Endothelial cell (in vitro differentiated cells): ENCODE measurements at regions not wholly inside any gene's neighbourhood (a gene's known extent, or its start where the extent isn't known, plus 50 kb on each side); places are given as distances from the start of the nearest gene placed in this dataset.

Source experiments
- DNase-seq: peaks from one replicate; pipeline ENCODE4 v3.0.0; 2021; ENCODE audit warnings: low spot score
- H3K27ac Mint-ChIP-seq: one replicate; pipeline ENCODE4 v1.8.0; 2021; ENCODE audit warnings: mixed read lengths, inconsistent platforms; ENCODE audit not compliant: unreplicated experiment
- H3K27me3 Mint-ChIP-seq: one replicate; pipeline ENCODE4 v1.8.0; 2021; ENCODE audit warnings: mild to moderate bottlenecking, moderate library complexity, mixed read lengths, inconsistent platforms; ENCODE audit not compliant: unreplicated experiment
- H3K36me3 Mint-ChIP-seq: one replicate; pipeline ENCODE4 v1.8.0; 2021; ENCODE audit warnings: mild to moderate bottlenecking, low read depth, mixed read lengths, inconsistent platforms; ENCODE audit not compliant: unreplicated experiment
- H3K4me1 Mint-ChIP-seq: one replicate; pipeline ENCODE4 v1.8.0; 2021; ENCODE audit warnings: mild to moderate bottlenecking, mixed read lengths, inconsistent platforms; ENCODE audit not compliant: unreplicated experiment
- H3K4me3 Mint-ChIP-seq: one replicate; pipeline ENCODE4 v1.8.0; 2021; ENCODE audit warnings: mild to moderate bottlenecking, mixed read lengths, inconsistent platforms; ENCODE audit not compliant: unreplicated experiment
- H3K9me3 Mint-ChIP-seq: one replicate; pipeline ENCODE4 v1.8.0; 2021; ENCODE audit warnings: mixed read lengths, inconsistent platforms; ENCODE audit not compliant: unreplicated experiment
- CTCF ChIP-seq: fragments of 200-600 bp; sonication (generic); IDR thresholded peaks from one replicate; pipeline ENCODE4 v1.5.0; 2021; ENCODE audit warnings: antibody characterized with exemption; ENCODE audit not compliant: unreplicated experiment

- no peak for DNase-seq
- H3K36me3 Mint-ChIP-seq: no peaks in the 10 kb centered on the region
- H3K4me1 Mint-ChIP-seq: no peaks in the 10 kb centered on the region
- no peaks in the 10 kb centered on the region for H3K9me3 Mint-ChIP-seq
- no peak for TF ChIP-seq CTCF
- no peak overlapping the region for H3K4me3 Mint-ChIP-seq
- no peak overlapping the region for H3K27ac Mint-ChIP-seq
- H3K27me3 Mint-ChIP-seq: peaks cover 2% of the 10 kb centered on the region
Measured at GRCh38 chr22:26914519-26915185, 257.3 kb downstream of the MIAT start.

GRCh38 chr22:26916236-26916635 is 258.8 kb downstream of the MIAT start:
- H3K27ac Mint-ChIP-seq: no peak overlapping the region
- H3K36me3 Mint-ChIP-seq: no peaks in the 10 kb centered on the region
- H3K9me3 Mint-ChIP-seq: no peaks in the 10 kb centered on the region
- no peaks in the 10 kb centered on the region for H3K4me1 Mint-ChIP-seq
- H3K4me3 Mint-ChIP-seq: no peak overlapping the region
- H3K27me3 Mint-ChIP-seq: no peaks in the 10 kb centered on the region
- TF ChIP-seq CTCF: no peak
- no peak for DNase-seq

DNA sequence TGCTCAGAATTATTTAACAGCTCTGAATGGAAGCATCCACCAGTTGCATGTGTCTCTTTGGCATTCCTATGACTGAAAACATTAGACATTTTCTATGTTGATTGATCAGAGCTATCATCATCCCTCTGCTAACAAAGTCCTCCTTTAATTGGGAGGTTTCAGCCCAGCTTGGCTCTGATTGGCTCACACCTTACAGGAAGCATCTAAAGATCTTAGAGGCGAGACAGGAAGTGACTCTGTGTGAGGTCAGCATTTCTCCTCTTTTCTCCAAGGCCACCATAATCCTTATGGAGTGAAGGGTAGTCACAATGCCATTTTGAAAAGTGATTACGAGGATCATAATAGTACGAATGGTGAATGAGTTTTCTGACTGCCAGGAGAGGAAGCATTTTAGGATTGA is 260.8 kb downstream of the MIAT start:
- H3K36me3 Mint-ChIP-seq: no peaks in the 10 kb centered on the region
- no peak for TF ChIP-seq CTCF
- no peaks in the 10 kb centered on the region for H3K9me3 Mint-ChIP-seq
- no peaks in the 10 kb centered on the region for H3K27me3 Mint-ChIP-seq
- H3K4me1 Mint-ChIP-seq: no peaks in the 10 kb centered on the region
- H3K27ac Mint-ChIP-seq: no peak overlapping the region
- no peak overlapping the region for H3K4me3 Mint-ChIP-seq
- DNase-seq: no peak

GRCh38 chr22:26921726-26922125 is 264.3 kb downstream of the MIAT start:
- no peaks in the 10 kb centered on the region for H3K9me3 Mint-ChIP-seq
- TF ChIP-seq CTCF: no peak
- no peaks in the 10 kb centered on the region for H3K4me1 Mint-ChIP-seq
- no peaks in the 10 kb centered on the region for H3K27me3 Mint-ChIP-seq
- H3K36me3 Mint-ChIP-seq: no peaks in the 10 kb centered on the region
- H3K27ac Mint-ChIP-seq: no peak overlapping the region
- no peak overlapping the region for H3K4me3 Mint-ChIP-seq
- no peak for DNase-seq

- H3K27ac Mint-ChIP-seq: no peak overlapping the region
- no peak for TF ChIP-seq CTCF
- H3K4me3 Mint-ChIP-seq: no peak overlapping the region
- H3K27me3 Mint-ChIP-seq: no peaks in the 10 kb centered on the region
- H3K9me3 Mint-ChIP-seq: no peaks in the 10 kb centered on the region
- DNase-seq: peak; percentile 28
- no peaks in the 10 kb centered on the region for H3K36me3 Mint-ChIP-seq
- no peaks in the 10 kb centered on the region for H3K4me1 Mint-ChIP-seq
Measured at GRCh38 chr22:26922806-26923205, 265.4 kb downstream of the MIAT start.
